Stimulated activated CD4-positive, alpha-beta T cell treated with anti-CD3 and anti-CD28 coated beads, Interleukin-1b, Interleukin-23, amount 100 ng/mL, for 4 hours (primary cell): ENCODE measurements at regions not wholly inside any gene's neighbourhood (a gene's known extent, or its start where the extent isn't known, plus 50 kb on each side); places are given as distances from the start of the nearest gene placed in this dataset.

Experiments used
- DNase-seq, 2 donors: peaks; one replicate each; pipeline ENCODE4 v3.0.0-alpha.2; 2020; ENCODE audit warnings: low read depth in 2 of 2

DNA sequence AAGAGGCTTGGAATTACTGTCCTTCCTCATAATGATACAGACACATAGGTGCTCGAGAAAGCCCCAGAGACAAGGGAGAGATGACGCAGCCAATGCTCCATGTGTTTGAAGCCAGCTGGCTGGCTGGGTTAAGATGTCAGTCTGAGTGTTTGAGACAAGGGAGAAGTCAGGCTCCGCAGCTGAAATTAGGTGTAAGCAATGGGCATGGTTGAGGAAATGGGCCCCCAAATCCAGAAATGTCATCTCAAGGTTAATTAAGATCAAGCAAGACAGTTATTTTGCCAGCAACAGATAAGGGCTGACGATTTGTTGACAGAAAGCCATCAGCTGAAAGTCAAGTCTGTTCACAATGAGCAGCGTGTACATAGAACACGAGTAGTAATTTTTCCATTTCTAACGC is 713.4 kb downstream of the IRX1 start:
- no peak for DNase-seq

DNA sequence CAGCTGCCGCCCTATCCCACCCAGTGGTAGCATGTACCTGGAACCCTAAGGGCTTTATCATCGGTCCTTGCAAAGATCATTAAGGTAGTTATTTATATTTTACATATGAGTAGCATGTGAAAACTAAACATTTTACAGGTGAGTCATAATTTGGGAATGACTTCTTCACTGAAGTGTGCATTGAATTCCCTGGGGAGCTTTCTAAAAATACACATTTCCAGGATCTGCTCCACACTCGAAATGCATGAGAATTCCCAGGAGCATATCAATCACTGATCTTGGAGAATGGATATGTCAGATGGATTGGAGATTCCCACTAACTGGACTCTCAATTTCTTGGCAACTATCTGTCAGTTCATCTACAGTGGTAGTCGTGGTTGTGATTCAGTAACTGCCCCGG is 717.5 kb downstream of the IRX1 start:
- DNase-seq, result no peak

DNA sequence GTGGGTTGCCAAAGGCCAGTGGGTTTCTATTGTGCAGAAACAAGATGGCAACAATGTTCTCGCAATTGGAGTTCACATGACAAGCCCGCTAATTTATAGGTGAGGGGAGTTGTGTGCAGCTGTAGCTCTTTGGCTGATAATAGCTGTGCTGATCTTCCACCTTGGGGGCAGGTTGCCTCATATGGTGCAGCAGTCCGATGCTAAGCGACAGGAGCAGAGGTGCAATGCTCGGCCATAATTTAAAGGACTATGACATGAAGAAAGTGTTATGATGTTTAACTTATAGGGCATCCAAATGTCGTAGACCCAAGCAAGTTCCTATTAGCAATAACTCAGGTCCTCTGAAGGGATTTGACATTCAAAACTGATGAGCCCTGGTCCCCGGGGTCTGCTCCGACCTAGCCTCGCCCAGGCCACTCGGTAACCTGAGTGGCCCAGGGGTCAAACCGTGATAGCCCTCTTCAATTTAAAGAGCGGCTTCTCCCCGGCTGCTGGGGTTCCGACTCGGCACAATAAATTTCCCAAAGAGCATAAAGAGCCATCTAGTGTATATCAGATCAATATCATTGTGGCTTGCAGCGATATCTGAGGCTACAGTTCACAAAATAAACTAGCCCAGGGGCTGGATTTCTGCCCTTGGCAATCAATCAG is 724.0 kb downstream of the IRX1 start:
- no peak for DNase-seq

DNA sequence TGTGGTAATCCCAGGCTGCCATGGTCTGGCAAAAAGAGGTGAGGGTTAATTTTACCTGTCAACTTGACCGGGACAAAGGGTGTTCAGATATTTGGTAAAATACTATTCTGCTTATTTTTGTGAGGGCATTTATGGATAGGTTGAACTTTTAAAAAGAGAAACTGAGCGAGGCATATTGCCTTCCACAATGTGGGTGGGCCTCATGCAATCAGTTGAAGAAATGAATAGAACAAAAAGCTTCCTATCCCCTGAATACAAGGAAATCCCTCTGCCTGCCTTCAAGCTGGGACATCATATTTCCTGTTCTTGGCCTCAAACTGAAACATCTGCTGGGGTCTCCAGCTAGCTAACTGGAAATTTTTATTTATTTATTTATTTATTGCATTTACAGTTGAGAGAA is 734.7 kb downstream of the IRX1 start:
- DNase-seq, result no peak

DNA sequence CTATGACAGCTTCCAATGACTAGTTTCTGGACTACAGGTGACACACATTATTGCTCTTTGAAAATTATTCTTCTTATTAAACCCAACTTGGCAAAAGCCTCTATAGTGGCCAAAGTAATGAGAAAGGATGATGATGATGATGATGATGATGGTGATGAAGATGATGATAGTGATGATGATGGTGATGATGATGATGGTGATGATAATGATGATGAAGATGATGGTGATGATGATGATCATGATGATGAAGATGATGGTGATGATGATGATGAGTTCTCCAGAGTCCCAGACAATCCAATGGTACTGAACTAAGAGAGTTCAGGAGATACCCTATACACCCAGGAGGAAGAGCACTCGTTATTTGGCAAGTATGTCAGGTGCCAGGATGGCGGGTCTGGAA is 739.4 kb downstream of the IRX1 start:
- no peak for DNase-seq

DNA sequence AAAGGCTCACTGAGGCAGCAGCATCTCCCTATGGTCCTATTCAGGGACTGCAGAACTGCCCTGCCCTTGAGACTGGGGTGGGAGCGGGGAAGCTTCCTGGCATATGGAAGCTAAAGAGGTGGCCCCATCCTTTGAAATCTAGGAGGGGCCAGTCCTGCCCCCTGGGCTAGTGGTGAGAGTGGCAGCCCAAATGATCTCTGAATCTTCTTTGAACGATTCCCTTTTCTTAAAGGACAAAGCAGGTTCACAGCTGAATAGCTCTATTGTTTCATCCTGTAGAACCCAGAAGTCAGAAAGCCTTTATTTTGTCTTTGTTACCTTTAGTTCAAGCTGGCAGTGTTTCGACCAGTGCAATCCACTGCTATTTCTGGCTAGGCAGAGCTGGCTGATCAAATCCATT is 741.9 kb downstream of the IRX1 start:
- DNase-seq, result no peak

DNA sequence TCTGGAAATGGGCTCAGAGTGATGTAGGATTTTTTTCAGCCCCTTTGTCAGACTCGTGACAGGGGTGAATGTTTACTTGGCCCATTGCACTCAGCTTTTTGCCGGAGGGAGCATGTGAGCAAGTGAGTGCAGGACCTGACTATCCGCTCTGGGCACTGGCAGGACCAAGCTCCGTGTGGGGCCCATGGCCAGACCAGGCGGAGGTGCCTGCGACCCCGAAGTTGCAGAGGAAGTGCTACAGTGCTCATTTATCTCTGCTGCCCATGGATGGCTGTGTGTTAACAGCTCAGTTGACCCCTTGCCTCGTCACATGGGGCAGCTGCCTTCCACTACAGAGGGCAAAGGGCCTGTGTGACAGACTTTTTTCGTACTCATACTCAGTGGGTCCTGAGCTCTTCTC is 744.3 kb downstream of the IRX1 start:
- no peak for DNase-seq

DNA sequence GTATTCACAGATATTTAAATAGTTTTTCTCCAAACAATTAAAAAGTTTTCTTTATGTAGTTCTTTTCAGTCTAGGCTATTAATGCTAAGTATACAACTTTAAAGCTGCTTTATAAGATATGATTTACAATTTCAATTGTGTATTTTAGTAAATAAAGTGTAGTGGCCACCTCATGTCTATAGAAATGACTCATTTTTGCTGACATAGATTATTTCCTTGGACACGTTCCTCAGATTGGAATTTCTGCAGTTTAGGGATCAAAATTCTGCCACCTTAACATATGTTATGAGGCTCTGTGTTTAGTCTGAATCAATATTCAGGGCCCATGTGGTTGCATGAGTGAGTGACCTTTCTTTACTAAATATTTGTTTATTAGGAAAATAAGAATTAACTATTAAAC is 750.2 kb downstream of the IRX1 start:
- no peak for DNase-seq

DNA sequence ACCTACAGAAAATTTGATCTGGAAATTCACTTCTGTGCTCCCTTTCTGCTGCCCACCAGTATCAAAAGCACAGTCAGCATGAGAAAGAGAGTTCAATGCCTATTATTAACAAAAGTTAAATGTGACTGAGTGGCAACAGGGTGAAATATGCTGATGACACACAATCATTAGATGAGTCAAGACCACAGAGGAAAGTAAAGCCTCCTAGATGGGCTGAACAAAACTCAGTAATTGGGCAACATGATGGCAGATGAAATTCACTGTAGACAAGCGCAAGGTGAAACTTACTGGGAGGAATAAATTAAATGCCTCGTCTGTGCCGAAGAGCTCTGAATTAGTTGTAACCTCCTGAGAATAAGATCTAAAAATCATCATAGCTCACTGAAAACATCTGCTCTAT is 752.8 kb downstream of the IRX1 start:
- no peak for DNase-seq

DNA sequence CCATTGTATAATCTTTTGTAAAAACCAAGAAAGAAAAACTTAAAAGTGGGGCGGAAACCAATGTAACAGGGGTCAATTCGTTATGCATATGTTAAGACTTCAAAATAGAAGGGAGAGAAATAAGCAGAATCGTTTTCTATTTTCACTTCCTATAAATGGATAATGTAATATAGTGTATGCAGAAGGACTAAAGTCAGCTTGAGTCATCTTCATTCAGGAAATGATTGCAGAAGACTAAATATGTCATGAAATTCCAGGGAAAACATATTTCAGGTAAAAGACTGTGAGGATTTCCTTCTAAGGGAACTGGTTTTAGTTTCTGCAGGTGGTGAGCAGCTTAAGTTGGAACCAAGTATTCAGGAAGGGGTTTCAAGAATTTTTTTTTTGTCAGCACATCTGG is 753.3 kb downstream of the IRX1 start:
- DNase-seq, result no peak

DNA sequence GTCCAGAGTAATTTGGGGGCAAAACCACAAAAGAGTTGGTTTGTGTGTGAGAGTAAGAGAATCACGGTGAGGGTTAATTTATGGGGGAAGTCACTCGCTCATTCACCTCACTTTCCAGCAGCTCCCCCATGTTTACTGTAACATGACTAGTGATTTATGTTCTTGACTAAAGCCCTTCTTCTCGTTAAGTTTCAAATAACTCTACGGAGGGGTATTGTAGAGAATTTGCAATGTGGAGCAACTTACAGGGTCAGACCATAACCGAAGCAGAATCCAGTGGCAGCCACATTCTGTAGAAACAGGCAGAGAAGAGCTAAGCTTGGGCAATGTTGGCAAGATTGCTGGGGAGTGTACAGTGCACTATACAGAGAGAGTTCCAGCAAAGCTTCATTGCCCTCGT is 760.6 kb downstream of the IRX1 start:
- no peak for DNase-seq

DNA sequence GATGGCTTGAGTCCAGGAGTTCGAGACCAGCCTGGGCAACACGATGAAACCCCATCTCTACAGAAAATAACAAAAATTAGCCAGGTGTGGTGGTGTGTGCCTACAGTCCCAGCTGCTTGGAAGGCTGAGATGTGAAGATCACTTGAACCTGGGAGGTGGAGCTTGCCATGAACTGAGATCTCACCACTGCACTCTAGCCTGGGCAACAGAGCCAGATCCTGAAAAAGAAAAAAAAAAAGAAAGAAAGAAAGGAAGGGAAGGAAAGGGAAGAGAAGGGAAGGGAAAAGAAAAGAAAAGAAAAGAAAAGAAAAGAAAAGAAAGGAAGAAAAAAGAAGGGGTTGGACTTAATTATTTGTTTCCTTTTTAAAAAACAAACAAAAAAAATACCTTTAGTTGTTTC is 764.2 kb downstream of the IRX1 start:
- DNase-seq, result no peak

DNA sequence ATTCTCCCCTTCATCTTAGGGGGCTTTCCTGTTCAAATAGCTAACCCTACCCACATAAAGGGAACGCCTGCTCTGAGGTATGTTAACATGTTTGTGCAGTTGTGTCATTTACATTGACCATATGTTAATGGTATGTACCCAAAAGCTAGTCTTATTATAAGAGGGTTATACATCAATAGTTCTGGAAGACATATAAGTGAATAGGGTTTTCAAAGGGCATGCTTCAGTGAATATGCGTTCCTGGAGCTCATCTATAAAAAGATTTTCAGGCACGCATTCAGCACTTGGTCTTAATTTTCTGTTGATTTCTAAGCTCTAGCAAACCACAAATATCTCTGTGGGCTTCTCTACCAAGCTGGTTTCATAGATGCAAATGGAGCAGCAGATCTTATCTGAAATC is 766.1 kb downstream of the IRX1 start:
- no peak for DNase-seq

DNA sequence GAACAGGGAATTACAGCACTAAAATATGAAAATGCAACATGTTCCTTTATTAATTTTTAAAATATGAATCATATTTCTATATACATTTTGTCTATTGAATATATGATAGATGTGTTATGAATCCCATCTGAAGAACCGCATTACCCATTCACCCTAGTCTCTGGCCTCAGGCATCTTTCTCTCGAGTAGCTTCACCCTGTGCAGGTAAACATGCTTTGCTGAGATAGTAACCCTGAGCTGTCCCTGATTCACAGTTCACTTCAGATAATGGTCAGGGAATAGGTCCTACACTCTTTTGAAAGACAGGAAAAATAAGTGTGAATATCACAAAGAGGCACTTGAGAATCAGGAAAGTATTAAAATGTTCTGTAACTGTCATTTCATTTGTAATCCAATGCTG is 766.8 kb downstream of the IRX1 start:
- DNase-seq, result no peak

DNA sequence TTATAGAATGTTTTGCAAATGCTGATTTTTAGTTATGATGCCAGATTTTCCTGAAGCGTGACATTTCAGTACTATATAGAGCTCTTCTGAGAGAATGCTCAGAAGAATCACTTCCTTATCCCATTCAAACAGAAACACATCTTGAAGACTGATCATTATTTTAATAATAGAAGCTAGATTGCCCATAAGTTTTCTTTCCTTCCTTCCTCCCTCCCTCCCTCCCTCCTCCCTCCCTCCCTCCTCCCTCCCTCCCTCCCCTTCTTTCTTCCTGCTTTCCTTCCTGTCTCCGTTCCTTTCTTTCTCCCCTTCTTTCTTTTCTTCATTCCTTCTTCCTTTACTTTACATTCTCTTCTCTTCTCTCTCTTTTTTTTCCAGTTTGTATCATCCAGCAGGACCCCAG is 767.4 kb downstream of the IRX1 start:
- DNase-seq, result no peak

DNA sequence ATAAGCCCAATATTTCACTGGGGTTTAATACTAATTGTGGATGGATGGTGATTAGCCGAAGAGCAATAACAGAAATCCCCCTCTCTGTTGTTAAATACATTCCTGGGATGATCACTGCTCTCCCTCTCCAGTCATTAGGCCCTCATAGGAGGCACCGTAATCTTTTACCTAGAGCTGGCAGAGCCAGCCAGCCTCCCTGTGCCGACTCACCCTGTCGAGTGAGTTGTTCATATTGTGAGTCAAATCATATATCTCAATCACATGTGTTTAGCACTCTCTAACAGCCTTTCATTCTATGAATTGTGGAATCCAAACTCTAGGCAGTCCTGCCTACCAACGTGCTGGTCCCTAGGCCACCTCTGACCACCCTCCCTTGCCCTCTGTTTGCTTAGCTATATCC is 771.0 kb downstream of the IRX1 start:
- DNase-seq, result no peak

DNA sequence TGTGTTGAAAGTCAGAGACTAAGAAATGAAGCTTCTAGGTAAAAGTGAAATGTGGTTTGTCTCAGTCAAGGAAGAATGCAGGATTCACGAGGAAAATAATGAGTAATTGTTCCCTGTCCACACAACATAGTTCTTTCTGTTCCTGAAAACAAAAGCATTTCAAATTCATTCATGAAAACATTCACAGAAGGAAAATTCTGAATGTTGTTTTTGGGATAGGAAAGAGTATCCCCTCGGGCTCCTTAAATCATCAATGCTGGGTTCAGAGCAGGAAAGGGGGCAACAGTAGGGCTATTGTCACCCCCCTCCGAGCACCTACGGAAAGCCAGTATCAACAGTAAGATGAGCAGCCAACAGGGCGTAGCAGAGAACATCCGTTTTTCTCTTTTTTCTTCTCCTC is 769.9 kb upstream of the ADAMTS16 start:
- DNase-seq, result no peak

DNA sequence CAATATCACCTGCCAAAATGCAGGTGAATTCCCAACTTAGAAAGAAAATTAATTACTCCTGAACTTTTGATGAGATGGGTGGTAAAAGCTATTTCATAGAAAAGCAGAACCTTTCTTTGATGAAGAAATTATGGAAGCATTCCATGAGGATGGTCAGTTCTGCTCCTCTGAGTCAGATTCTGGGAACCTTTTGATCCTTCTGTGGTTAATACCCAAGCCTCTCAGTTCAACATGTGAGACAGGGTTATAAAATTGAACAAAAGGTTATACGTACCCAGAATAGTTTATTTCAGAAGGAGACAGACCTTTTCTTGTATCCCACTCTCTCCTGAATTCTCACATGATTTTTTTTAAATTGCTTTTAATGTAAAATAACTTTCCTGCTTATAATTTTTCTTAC is 767.6 kb upstream of the ADAMTS16 start:
- no peak for DNase-seq

DNA sequence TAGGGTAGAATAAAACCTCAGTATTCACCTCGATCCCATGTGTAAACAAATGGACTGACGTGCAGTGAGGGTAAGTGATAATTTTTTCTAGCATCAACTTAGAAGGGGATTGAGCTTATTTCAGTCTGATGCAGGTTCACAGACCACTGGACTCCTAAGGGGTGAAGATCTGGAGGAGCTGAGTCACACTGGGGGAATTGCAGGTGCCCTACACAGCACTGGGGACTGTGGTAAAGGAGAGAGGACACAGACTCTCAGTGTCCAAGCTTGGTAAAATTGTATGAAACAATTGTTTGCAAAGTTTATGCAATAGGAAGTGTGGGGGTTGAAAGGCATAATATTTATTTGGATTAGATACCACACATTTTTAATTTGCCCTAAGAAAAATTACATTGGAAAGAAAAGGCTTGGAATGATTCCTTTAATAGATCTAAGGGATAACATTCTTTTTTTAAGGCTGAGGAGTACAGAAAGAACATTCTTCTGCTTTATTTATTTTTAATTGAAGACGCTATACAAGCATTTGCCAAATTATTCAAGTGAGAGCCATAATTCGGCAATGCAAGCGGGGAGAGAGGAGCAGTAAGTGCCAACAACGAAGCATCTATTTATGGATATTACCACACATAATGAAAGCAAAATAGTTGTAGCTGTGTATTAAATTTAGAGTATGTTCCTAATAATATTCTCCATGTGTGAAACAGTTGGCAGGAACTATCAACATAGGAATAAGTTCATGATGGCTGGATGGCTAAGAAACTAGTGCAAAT is 766.9 kb upstream of the ADAMTS16 start:
- no peak for DNase-seq

DNA sequence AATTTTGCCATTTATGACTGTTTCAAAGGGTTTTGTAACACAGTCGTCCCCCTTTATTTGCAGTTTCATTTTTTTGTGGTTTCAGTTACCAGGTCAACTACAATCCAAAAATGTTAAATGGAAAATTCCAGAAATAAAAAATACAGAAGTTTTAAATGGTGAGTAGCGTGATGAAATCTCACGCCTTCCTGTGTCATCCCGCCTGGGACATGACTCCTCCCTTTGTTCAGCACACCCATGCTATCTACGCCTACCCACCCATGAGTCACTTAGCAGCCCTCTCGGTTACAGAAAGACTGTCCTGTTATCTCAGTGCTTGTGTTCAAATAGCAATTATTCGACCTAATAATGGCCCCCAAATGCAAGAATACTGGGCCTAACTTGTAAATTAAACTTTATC is 765.3 kb upstream of the ADAMTS16 start:
- no peak for DNase-seq

DNA sequence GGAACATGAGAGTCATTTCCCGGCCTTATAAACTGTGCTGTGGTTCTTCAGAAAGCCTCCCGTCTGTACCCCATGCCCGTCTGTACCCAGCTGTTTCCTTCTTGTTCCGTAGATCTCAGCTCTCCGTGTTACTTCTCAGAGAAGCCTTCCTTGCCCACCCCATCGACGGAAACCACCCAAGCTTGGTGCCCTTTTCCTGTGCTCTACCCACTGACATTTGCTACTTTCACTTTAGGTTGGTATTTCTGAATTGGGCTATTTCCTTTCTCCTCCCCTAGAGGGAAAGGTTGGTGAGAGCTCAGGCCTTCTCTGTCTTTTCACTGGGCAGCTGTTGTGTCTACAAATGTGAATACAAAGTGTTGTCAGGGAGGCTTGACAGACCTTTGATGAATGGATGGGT is 764.5 kb upstream of the ADAMTS16 start:
- DNase-seq, result no peak

DNA sequence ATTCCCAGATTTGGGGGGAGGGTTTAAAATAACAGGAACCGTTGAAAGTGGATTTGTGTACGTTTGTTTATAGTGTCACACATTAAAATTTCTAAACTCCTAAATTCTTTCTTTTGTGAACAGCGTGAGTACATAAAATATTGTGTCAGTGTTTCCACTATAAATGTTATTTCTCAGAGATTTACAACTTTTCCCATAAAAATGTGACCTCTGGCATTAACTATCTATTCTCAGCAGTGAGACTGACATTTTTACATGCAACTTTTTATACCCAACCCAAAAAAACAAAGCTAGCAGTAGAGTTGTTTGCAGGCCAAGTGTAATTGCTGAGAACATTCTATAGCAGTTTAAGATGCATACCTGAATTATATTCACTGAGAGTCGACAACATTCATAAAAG is 757.0 kb upstream of the ADAMTS16 start:
- no peak for DNase-seq

DNA sequence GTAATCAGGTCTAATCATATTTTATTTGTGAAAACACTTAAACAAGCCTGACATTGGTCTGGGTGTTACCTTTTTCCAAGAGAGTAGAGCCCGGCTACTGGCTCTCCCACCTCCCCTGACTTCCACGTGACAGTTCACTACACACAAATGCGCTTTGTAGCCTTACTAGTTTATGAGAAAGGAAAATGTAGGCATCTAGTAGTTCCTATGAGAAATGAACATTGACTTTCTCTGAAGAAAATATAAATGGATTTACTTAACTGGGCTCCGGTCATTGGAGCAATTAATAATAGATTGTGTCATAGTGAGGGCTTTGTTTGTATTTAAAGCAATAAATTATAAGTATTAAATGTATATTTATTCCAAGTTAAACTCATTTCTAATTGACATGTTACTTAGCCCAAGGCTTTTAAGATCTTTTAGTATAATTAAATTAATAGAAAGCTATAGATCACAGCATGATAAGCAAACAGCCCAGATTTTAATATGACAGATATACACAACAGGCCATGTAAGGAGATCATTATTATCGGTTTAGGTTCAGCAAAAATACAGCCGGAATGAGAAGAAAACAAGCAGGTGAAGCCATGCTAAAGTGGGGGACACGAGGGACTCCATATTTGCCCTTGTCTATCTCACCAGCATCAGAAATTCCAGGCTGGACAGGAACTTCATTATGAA is 756.5 kb upstream of the ADAMTS16 start:
- DNase-seq, result no peak
